ENCODE measurements at regions not wholly inside any gene's neighbourhood (a gene's known extent, or its start where the extent isn't known, plus 50 kb on each side); places are given as distances from the start of the nearest gene placed in this dataset.
"Not testable (repeated sequence)": the region's sequence is repeated elsewhere in the genome, so short reads cannot be mapped to it uniquely, and the experiment has no call there.

GRCh38 chr1:4175566-4176405 lies 275.7 kb upstream of the C1orf174 start:
- DNase-seq, result no peak

GRCh38 chr1:4176841-4177240 lies 276.8 kb upstream of the C1orf174 start:
- DNase-seq, result no peak

- DNase-seq, result no peak
Measured at GRCh38 chr1:4177425-4178150, 277.5 kb upstream of the C1orf174 start.

- no peak for DNase-seq
Measured at GRCh38 chr1:4178501-4179113, 278.5 kb upstream of the C1orf174 start.

- DNase-seq, result no peak
Measured at GRCh38 chr1:4179914-4180735, 280.1 kb upstream of the C1orf174 start.

GRCh38 chr1:4186486-4186885 lies 286.4 kb upstream of the C1orf174 start:
- not testable (repeated sequence) for DNase-seq

GRCh38 chr1:4203501-4203900 lies 303.4 kb upstream of the C1orf174 start:
- DNase-seq, result no peak

- DNase-seq, result no peak
Measured at GRCh38 chr1:4207183-4207582, 307.1 kb upstream of the C1orf174 start.

GRCh38 chr1:4207842-4208692 lies 308.0 kb upstream of the C1orf174 start:
- DNase-seq, result no peak

- no peak for DNase-seq
Measured at GRCh38 chr1:4210043-4210442, 310.0 kb upstream of the C1orf174 start.

GRCh38 chr1:4212796-4213195 lies 312.7 kb upstream of the C1orf174 start:
- no peak for DNase-seq

- DNase-seq, result no peak
Measured at GRCh38 chr1:4213366-4213973, 313.4 kb upstream of the C1orf174 start.

GRCh38 chr1:4214826-4215225 lies 314.8 kb upstream of the C1orf174 start:
- DNase-seq, result no peak

GRCh38 chr1:4215391-4215790 lies 315.3 kb upstream of the C1orf174 start:
- no peak for DNase-seq

GRCh38 chr1:4216231-4216630 lies 316.2 kb upstream of the C1orf174 start:
- DNase-seq, result no peak

- DNase-seq, result no peak
Measured at GRCh38 chr1:4218619-4219018, 318.5 kb upstream of the C1orf174 start.

- DNase-seq, result no peak
Measured at GRCh38 chr1:4219111-4219510, 319.0 kb upstream of the C1orf174 start.

- no peak for DNase-seq
Measured at GRCh38 chr1:4219826-4220225, 319.8 kb upstream of the C1orf174 start.

- no peak for DNase-seq
Measured at GRCh38 chr1:4220362-4220761, 320.3 kb upstream of the C1orf174 start.

GRCh38 chr1:4221107-4221506 lies 321.0 kb upstream of the C1orf174 start:
- DNase-seq, result no peak

Measured in suppressor macrophage (primary cell).